ENCODE measurements at regions not wholly inside any gene's neighbourhood (a gene's known extent, or its start where the extent isn't known, plus 50 kb on each side); places are given as distances from the start of the nearest gene placed in this dataset.

DNA sequence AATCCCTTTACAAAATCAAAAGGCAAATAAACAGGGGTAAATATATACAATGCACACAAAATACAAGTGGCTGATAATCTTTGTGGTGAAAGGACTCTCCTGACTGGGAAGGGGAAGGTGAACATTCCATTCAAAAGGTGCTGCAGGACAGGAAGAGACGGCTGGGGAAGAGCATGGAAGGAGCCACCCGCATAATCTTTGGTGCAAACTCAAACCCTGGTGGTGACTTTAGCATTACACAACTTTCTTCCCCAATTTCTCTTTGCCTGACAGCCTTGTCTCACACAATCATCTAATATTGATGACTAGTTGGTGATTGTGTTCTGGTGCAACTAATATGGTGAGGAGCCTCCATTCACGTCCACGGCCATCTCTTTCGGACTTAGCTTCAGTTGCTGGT, 117.0 kb upstream of the EGFR start:
- H3K27me3 ChIP-seq (ENCODE audit: low read length) = no peaks in the 10 kb centered on the region
- no peaks in the 10 kb centered on the region for H3K36me3 ChIP-seq (ENCODE audit: low read length)

DNA sequence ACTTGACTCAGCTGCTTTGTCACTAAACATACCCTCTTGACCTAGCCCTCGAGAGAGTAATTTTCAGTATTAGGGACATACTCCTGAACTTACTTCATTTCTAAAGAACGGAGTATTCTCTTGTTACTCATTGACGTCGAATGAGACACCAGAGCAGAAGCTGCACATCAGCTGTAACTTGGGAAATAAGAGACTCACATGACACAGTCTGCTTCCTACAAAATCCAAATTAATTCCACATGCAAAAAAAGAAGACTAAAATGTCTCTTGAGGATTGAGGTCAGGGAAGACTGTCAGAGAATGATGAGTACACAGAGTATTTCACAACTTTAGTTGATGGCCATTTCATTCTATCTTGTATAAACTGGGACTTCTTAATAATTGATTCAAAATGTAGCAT, 114.7 kb upstream of the EGFR start:
- H4K20me1 ChIP-seq (ENCODE audit: low read depth, low read length) = no peaks in the 10 kb centered on the region
- H3K27ac ChIP-seq (ENCODE audit: low read depth, low read length) = no peak overlapping the region
- TF ChIP-seq, protein P1, sequence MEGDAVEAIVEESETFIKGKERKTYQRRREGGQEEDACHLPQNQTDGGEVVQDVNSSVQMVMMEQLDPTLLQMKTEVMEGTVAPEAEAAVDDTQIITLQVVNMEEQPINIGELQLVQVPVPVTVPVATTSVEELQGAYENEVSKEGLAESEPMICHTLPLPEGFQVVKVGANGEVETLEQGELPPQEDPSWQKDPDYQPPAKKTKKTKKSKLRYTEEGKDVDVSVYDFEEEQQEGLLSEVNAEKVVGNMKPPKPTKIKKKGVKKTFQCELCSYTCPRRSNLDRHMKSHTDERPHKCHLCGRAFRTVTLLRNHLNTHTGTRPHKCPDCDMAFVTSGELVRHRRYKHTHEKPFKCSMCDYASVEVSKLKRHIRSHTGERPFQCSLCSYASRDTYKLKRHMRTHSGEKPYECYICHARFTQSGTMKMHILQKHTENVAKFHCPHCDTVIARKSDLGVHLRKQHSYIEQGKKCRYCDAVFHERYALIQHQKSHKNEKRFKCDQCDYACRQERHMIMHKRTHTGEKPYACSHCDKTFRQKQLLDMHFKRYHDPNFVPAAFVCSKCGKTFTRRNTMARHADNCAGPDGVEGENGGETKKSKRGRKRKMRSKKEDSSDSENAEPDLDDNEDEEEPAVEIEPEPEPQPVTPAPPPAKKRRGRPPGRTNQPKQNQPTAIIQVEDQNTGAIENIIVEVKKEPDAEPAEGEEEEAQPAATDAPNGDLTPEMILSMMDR (IDR thresholded peaks at IDR 0.05; ENCODE audit: insufficient read depth, low read length, poor library complexity, severe bottlenecking) = no peak
- no peak for TF ChIP-seq EZH2phosphoT487 (conservative IDR thresholded peaks at IDR 0.05; ENCODE audit: low read length)
- no peak overlapping the region for H3K4me2 ChIP-seq (ENCODE audit: low read depth, low read length, poor library complexity, severe bottlenecking)
- H3K9me2 ChIP-seq (replicated peaks; ENCODE audit: insufficient read depth, low read length) = no peaks in the 10 kb centered on the region
- H3K4me3 ChIP-seq (ENCODE audit: insufficient read depth, low read length, poor library complexity, severe bottlenecking) = no peak overlapping the region
- H3K9ac ChIP-seq (ENCODE audit: low read length) = no peak overlapping the region
- no peak overlapping the region for H2AFZ ChIP-seq (ENCODE audit: low read depth, low read length, severe bottlenecking)
- no peaks in the 10 kb centered on the region for H3K36me3 ChIP-seq (ENCODE audit: low read length)
- no peaks in the 10 kb centered on the region for H3K79me2 ChIP-seq (ENCODE audit: insufficient read depth, low read length)
- H3F3A ChIP-seq (ENCODE audit: insufficient read depth) = no peaks in the 10 kb centered on the region
- H3K9me3 ChIP-seq (ENCODE audit: insufficient read depth, low read length) = no peaks in the 10 kb centered on the region
- H3K27me3 ChIP-seq (ENCODE audit: low read length) = no peaks in the 10 kb centered on the region

More for the DNA sequence above, 117.0 kb upstream of the EGFR start:
- Histone ChIP-seq H3F3A (ENCODE audit: insufficient read depth) (no peaks in the 10 kb centered on the region), H4K20me1 (ENCODE audit: low read depth, low read length) (no peaks in the 10 kb centered on the region), H3K4me3 (ENCODE audit: insufficient read depth, low read length, poor library complexity, severe bottlenecking) (no peak overlapping the region), H3K9ac (ENCODE audit: low read length) (no peak overlapping the region), H3K9me2 (replicated peaks; ENCODE audit: insufficient read depth, low read length) (no peaks in the 10 kb centered on the region), H3K4me2 (ENCODE audit: low read depth, low read length, poor library complexity, severe bottlenecking) (no peak overlapping the region), H3K9me3 (ENCODE audit: insufficient read depth, low read length) (no peaks in the 10 kb centered on the region), H2AFZ (ENCODE audit: low read depth, low read length, severe bottlenecking) (no peak overlapping the region), H3K27ac (ENCODE audit: low read depth, low read length) (no peak overlapping the region), H3K79me2 (ENCODE audit: insufficient read depth, low read length) (no peaks in the 10 kb centered on the region)
- TF ChIP-seq, protein P1 (IDR thresholded peaks at IDR 0.05; ENCODE audit: insufficient read depth, low read length, poor library complexity, severe bottlenecking) = no peak
- TF ChIP-seq EZH2phosphoT487 (conservative IDR thresholded peaks at IDR 0.05; ENCODE audit: low read length) = no peak

DNA sequence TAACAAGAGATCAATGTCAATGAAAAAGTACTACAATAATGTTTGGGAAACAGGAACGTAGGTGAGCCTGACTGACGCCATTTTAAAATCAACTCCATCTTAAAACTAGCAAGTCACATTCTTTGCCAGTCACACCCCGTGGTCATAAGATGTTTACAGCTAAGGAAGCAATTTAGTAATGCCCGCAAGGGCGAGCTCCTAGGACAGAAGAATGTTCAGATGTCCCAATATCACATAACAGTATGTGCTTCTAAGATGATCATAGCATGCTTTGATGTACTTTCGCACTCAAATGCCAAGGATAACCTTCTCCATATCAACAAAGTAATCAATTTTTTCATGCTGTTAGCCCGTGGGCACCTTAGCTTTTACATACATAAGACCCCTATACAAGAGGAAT, 113.8 kb upstream of the EGFR start:
- H4K20me1 ChIP-seq (ENCODE audit: low read depth, low read length) = no peaks in the 10 kb centered on the region
- no peak overlapping the region for H3K27ac ChIP-seq (ENCODE audit: low read depth, low read length)
- no peak for TF ChIP-seq EZH2phosphoT487 (conservative IDR thresholded peaks at IDR 0.05; ENCODE audit: low read length)
- TF ChIP-seq, protein P1 (IDR thresholded peaks at IDR 0.05; ENCODE audit: insufficient read depth, low read length, poor library complexity, severe bottlenecking) = no peak
- H3K27me3 ChIP-seq (ENCODE audit: low read length) = no peaks in the 10 kb centered on the region
- H3K4me3 ChIP-seq (ENCODE audit: insufficient read depth, low read length, poor library complexity, severe bottlenecking) = no peak overlapping the region
- no peaks in the 10 kb centered on the region for H3K9me3 ChIP-seq (ENCODE audit: insufficient read depth, low read length)
- no peaks in the 10 kb centered on the region for H3K79me2 ChIP-seq (ENCODE audit: insufficient read depth, low read length)
- H3K9me2 ChIP-seq (replicated peaks; ENCODE audit: insufficient read depth, low read length) = no peaks in the 10 kb centered on the region
- H3K36me3 ChIP-seq (ENCODE audit: low read length) = no peaks in the 10 kb centered on the region
- no peak overlapping the region for H3K4me2 ChIP-seq (ENCODE audit: low read depth, low read length, poor library complexity, severe bottlenecking)
- H3K9ac ChIP-seq (ENCODE audit: low read length) = no peak overlapping the region
- no peak overlapping the region for H2AFZ ChIP-seq (ENCODE audit: low read depth, low read length, severe bottlenecking)
- no peaks in the 10 kb centered on the region for H3F3A ChIP-seq (ENCODE audit: insufficient read depth)

Data from SU-DHL-6 (cell line).